ENCODE measurements at regions not wholly inside any gene's neighbourhood (a gene's known extent, or its start where the extent isn't known, plus 50 kb on each side); places are given as distances from the start of the nearest gene placed in this dataset.

- DNase-seq (ENCODE audit: low read depth in 2 of 2), result no peak
Measured at GRCh38 chr16:87552072-87552718, 50.1 kb upstream of the JPH3 start.

GRCh38 chr16:87551487-87551886 is 50.8 kb upstream of the JPH3 start:
- no peak for DNase-seq (ENCODE audit: low read depth in 2 of 2)

GRCh38 chr16:87550495-87550961 is 51.8 kb upstream of the JPH3 start:
- peak; percentile 16 to 36 for DNase-seq (ENCODE audit: low read depth in 2 of 2)

- DNase-seq (ENCODE audit: low read depth in 2 of 2), result no peak
Measured at GRCh38 chr16:87549627-87550494, 52.4 kb upstream of the JPH3 start.

GRCh38 chr16:87548046-87548445 is 54.3 kb upstream of the JPH3 start:
- no peak for DNase-seq (ENCODE audit: low read depth in 2 of 2)

GRCh38 chr16:87543436-87544191 is 50.8 kb upstream of the ZCCHC14 start:
- no peak for DNase-seq (ENCODE audit: low read depth in 2 of 2)

- no peak for DNase-seq (ENCODE audit: low read depth in 2 of 2)
Measured at GRCh38 chr16:87542531-87543102, 49.8 kb upstream of the ZCCHC14 start.
